Natural killer cell (primary cell): ENCODE measurements at regions not wholly inside any gene's neighbourhood (a gene's known extent, or its start where the extent isn't known, plus 50 kb on each side); places are given as distances from the start of the nearest gene placed in this dataset.
"Not testable (repeated sequence)": the region's sequence is repeated elsewhere in the genome, so short reads cannot be mapped to it uniquely, and the experiment has no call there.

Experiments used
- ATAC-seq, 3 donors: fragments of 150-1000 bp in 2 of 3; fragments of 200-7000 bp in 1 of 3; cut with Tn5 transposase; 1 replicate in 1 of 3; 2 replicates in 2 of 3; pipeline ENCODE4 v1.10.0; 2021; ENCODE audit warnings: mild to moderate bottlenecking in 2 of 3, moderate library complexity in 2 of 3
- DNase-seq, 2 donors: peaks; one replicate each; pipeline versions ENCODE4 v3.0.0 to v3.0.0-alpha.2; 2013 to 2021; ENCODE audit warnings: mixed read lengths in 1 of 2
- H3K27ac ChIP-seq: one replicate; pipeline ENCODE4 v1.5.1; 2013; ENCODE audit warnings: mild to moderate bottlenecking, low read length
- H3K27me3 ChIP-seq: one replicate; pipeline ENCODE4 v1.6.1; 2013; ENCODE audit warnings: low read length; ENCODE audit not compliant: control insufficient read depth, insufficient read depth
- H3K36me3 ChIP-seq: one replicate; pipeline ENCODE4 v1.6.1; 2013; ENCODE audit warnings: low read length; ENCODE audit not compliant: control insufficient read depth, insufficient read depth
- H3K4me1 ChIP-seq: one replicate; pipeline ENCODE4 v1.6.1; 2013; ENCODE audit warnings: low read length; ENCODE audit not compliant: control insufficient read depth, insufficient read depth
- H3K4me3 ChIP-seq: one replicate; pipeline ENCODE4 v1.5.1; 2013; ENCODE audit warnings: low read length
- H3K9me3 ChIP-seq: one replicate; pipeline ENCODE4 v1.6.1; 2013; ENCODE audit warnings: low read length; ENCODE audit not compliant: control insufficient read depth, insufficient read depth
- H3K27ac Mint-ChIP-seq, 2 donors: one replicate each; pipeline ENCODE4 v1.8.0; 2022; ENCODE audit warnings: mild to moderate bottlenecking in 2 of 2, mixed read lengths in 2 of 2, moderate library complexity in 1 of 2
- H3K27me3 Mint-ChIP-seq, 2 donors: one replicate each; pipeline ENCODE4 v1.8.0; 2022; ENCODE audit warnings: low read depth in 2 of 2, mixed read lengths in 2 of 2
- H3K36me3 Mint-ChIP-seq: one replicate; pipeline ENCODE4 v1.8.0; 2022; ENCODE audit warnings: mixed read lengths
- H3K4me1 Mint-ChIP-seq, 2 donors: one replicate each; pipeline ENCODE4 v1.8.0; 2022; ENCODE audit warnings: mixed read lengths in 2 of 2
- H3K4me3 Mint-ChIP-seq: one replicate; pipeline ENCODE4 v1.8.0; 2022; ENCODE audit warnings: mild to moderate bottlenecking, moderate library complexity, mixed read lengths
- H3K9me3 Mint-ChIP-seq, 2 donors: one replicate each; pipeline ENCODE4 v1.8.0; 2022; ENCODE audit warnings: mixed read lengths in 2 of 2
- WGBS: methylation state at CpG from one replicate; pipeline ENCODE4 v1.1.7; 2013; ENCODE audit warnings: missing lambda C conversion rate; ENCODE audit not compliant: insufficient coverage; 5-methylcytosine and 5-hydroxymethylcytosine counted together
- intact Hi-C: fragments of 100-400 bp; cut with micrococcal nuclease; formaldehyde crosslinking; loops from one replicate; pipeline ENCODE4 v1.14.2; 2022
- TF ChIP-seq, protein P1 (sequence below): fragments of 200-600 bp; IDR thresholded peaks from one replicate; pipeline ENCODE4 v1.8.0; 2022; ENCODE audit warnings: antibody characterized with exemption

DNA sequence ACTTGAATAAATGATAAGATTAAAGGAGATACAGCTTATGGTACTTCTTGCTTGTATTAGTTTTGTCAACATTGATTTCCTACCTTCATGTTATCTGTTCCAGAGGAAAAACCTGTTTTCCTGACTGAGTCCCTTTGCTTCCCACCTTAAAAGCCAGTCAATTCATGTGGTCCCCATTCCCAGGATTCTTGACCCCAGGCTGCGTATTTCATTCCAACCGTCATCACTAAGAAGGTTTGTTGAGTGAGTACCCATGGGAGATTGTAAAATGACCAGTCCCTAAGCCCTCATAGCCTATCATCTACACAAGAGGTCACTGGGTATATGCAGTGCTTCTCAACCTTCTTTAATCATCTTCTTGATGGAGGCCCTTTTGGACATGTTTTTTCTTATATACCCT, 52.2 kb downstream of the BEX3 start:
- Mint-ChIP-seq H3K4me3 (no peak overlapping the region), H3K4me1 (no peaks in the 10 kb centered on the region), H3K27ac (no peak overlapping the region), H3K36me3 (no peaks in the 10 kb centered on the region), H3K27me3 (peaks cover 4 to 11% of the 10 kb centered on the region in 2 donors), H3K9me3 (no peaks in the 10 kb centered on the region)
- Histone ChIP-seq H3K27ac (no peak overlapping the region), H3K9me3 (no peaks in the 10 kb centered on the region), H3K27me3 (no peaks in the 10 kb centered on the region), H3K4me1 (no peaks in the 10 kb centered on the region), H3K36me3 (no peaks in the 10 kb centered on the region), H3K4me3 (no peak overlapping the region)
- intact Hi-C loops: no loop called here
- ATAC-seq: no peak
- DNase-seq: no peak
- WGBS: no CpG with 5 or more reads among the region's 2 CpGs
- TF ChIP-seq, protein P1, sequence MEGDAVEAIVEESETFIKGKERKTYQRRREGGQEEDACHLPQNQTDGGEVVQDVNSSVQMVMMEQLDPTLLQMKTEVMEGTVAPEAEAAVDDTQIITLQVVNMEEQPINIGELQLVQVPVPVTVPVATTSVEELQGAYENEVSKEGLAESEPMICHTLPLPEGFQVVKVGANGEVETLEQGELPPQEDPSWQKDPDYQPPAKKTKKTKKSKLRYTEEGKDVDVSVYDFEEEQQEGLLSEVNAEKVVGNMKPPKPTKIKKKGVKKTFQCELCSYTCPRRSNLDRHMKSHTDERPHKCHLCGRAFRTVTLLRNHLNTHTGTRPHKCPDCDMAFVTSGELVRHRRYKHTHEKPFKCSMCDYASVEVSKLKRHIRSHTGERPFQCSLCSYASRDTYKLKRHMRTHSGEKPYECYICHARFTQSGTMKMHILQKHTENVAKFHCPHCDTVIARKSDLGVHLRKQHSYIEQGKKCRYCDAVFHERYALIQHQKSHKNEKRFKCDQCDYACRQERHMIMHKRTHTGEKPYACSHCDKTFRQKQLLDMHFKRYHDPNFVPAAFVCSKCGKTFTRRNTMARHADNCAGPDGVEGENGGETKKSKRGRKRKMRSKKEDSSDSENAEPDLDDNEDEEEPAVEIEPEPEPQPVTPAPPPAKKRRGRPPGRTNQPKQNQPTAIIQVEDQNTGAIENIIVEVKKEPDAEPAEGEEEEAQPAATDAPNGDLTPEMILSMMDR: no peak

DNA sequence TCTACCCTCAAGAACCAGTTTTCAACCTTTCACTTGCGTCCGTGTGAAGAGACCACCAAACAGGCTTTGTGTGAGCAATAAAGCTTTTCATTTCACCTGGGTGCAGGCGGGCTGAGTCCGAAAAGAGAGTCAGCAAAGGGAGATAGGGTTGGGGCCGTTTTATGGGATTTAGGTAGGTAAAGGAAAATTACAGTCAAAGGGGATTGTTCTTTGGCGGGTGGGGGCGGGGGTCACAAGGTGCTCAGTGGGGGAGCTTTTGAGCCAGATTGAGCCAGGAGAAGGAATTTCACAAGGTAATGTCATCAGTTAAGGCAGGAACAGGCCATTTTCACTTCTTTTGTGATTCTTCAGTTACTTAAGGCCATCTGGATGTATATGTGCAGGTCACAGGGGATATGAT, 52.7 kb downstream of the BEX3 start:
- H3K4me1 Mint-ChIP-seq, H3K27ac Mint-ChIP-seq, H3K4me3 ChIP-seq, H3K36me3 Mint-ChIP-seq, DNase-seq, H3K9me3 ChIP-seq, H3K27ac ChIP-seq, H3K4me3 Mint-ChIP-seq, intact Hi-C loops, H3K36me3 ChIP-seq, H3K4me1 ChIP-seq, H3K9me3 Mint-ChIP-seq, ATAC-seq, H3K27me3 ChIP-seq: not testable (repeated sequence)
- WGBS: 94% methylated on average over 7 of the region's 7 CpGs
- peaks cover 8 to 14% of the 10 kb centered on the region in 2 donors for H3K27me3 Mint-ChIP-seq

DNA sequence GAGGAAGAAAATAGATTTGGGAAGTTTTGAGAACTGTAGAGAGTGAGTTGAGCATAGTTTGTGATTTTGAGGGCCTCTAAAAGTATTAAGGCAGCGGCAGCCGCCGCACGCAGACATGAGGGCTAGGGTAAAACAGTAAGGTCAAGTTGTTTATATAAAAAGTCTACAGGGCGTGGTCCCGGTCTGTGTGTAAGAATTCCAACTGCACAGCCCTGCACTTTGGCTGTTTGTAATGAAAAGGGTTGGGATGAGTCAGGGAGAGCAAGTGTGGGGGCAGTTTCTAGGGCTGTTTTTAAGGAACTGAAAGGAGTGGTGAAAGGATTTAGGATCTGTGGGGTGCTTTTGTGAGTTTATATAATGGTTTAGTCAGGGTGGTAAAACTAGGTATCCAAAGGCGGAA, 55.0 kb downstream of the BEX3 start:
- Histone ChIP-seq H3K27me3 (no peaks in the 10 kb centered on the region), H3K36me3 (no peaks in the 10 kb centered on the region), H3K9me3 (no peaks in the 10 kb centered on the region), H3K4me1 (no peaks in the 10 kb centered on the region), H3K4me3 (no peak overlapping the region), H3K27ac (no peak overlapping the region)
- no peaks in the 10 kb centered on the region for H3K9me3 Mint-ChIP-seq
- ATAC-seq: no peak
- H3K36me3 Mint-ChIP-seq: no peaks in the 10 kb centered on the region
- peaks cover 8 to 14% of the 10 kb centered on the region in 2 donors for H3K27me3 Mint-ChIP-seq
- DNase-seq: no peak
- TF ChIP-seq, protein P1: no peak
- no peak overlapping the region for H3K27ac Mint-ChIP-seq
- no peak overlapping the region for H3K4me3 Mint-ChIP-seq
- H3K4me1 Mint-ChIP-seq: no peaks in the 10 kb centered on the region
- WGBS: 99% methylated on average over 7 of the region's 7 CpGs
- intact Hi-C loops: no loop called here

DNA sequence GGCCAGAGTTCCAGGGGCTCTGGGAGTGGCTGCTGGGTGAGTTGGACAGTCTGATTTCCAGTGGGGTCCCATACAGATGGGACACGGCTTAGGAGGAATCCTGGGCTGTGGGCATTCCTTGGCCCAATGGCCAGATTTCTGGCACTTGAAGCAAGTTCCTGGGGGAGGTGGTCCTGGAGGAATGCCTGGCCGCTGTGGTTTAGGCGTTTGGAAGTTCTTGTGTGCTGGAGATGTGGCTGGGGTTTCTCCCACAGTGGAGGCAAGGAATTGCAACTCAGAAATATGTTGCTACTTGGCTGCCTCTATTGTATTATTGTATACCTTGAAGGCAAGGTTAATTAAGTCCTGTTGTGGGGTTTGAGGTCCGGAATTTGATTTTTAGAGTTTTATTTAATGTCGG, 56.5 kb downstream of the BEX3 start:
- H3K4me3 ChIP-seq, H3K27ac ChIP-seq, ATAC-seq, H3K4me1 ChIP-seq, H3K9me3 Mint-ChIP-seq, H3K4me3 Mint-ChIP-seq, H3K36me3 Mint-ChIP-seq, H3K9me3 ChIP-seq, H3K36me3 ChIP-seq, H3K27me3 ChIP-seq, intact Hi-C loops, DNase-seq, H3K27ac Mint-ChIP-seq, H3K4me1 Mint-ChIP-seq: not testable (repeated sequence)
- H3K27me3 Mint-ChIP-seq: peaks cover 8 to 14% of the 10 kb centered on the region in 2 donors
- WGBS: 81% methylated on average over 3 of the region's 5 CpGs
